ENCODE measurements at regions not wholly inside any gene's neighbourhood (a gene's known extent, or its start where the extent isn't known, plus 50 kb on each side); places are given as distances from the start of the nearest gene placed in this dataset.
"Not testable (repeated sequence)": the region's sequence is repeated elsewhere in the genome, so short reads cannot be mapped to it uniquely, and the experiment has no call there.

GRCh38 chr2:40564184-40564583, 112.3 kb upstream of the SLC8A1 start:
- DNase-seq (ENCODE audit: low spot score) = no peak

GRCh38 chr2:40579247-40579646, 127.4 kb upstream of the SLC8A1 start:
- no peak for DNase-seq (ENCODE audit: low spot score)

DNA sequence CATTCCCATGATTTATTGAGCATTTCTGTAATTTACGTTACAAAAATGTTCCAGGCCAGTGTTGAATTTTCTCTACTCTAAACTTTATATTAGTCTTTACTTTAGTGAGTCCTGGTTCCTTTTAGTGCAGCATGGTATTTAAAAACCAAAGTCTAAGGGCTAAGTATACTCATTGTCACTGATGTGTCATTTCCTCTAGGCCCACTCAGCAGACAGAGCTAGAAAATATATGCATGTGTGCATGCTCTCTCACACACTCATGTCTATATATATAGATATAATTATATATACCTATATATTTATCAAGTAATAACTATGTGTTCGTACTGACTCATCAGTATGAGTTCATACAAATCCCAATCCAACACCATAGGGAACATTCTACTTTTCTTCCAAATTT, 132.5 kb upstream of the SLC8A1 start:
- DNase-seq (ENCODE audit: low spot score) = no peak

- no peak for DNase-seq (ENCODE audit: low spot score)
Observed at GRCh38 chr2:40591774-40592173, 139.9 kb upstream of the SLC8A1 start.

GRCh38 chr2:40592218-40592617, 140.3 kb upstream of the SLC8A1 start:
- DNase-seq (ENCODE audit: low spot score) = no peak

DNA sequence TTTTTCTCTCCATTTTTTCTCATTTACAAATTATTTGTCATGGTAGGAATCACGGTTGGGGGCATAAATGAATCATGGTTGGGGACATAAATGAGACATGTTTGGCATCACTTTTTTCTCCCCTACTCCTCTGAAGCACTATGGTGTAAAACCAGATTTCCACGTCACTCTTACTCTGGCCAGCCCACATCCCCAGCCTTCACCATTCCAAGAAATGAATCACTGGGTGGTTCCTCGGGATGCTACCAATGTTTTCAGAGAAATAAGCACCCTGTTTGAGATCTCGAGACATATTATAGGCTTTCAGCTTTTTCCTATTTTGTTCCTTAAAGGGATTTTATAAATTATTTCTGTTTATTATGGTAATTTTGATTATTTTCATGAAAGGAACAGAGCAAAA, 155.0 kb upstream of the SLC8A1 start:
- no peak for DNase-seq (ENCODE audit: low spot score)

- no peak for DNase-seq (ENCODE audit: low spot score)
Observed at GRCh38 chr2:40611196-40611595, 159.3 kb upstream of the SLC8A1 start.

- no peak for DNase-seq (ENCODE audit: low spot score)
Observed at GRCh38 chr2:40625849-40626248, 174.0 kb upstream of the SLC8A1 start.

GRCh38 chr2:40628556-40628955, 176.7 kb upstream of the SLC8A1 start:
- DNase-seq (ENCODE audit: low spot score) = no peak

DNA sequence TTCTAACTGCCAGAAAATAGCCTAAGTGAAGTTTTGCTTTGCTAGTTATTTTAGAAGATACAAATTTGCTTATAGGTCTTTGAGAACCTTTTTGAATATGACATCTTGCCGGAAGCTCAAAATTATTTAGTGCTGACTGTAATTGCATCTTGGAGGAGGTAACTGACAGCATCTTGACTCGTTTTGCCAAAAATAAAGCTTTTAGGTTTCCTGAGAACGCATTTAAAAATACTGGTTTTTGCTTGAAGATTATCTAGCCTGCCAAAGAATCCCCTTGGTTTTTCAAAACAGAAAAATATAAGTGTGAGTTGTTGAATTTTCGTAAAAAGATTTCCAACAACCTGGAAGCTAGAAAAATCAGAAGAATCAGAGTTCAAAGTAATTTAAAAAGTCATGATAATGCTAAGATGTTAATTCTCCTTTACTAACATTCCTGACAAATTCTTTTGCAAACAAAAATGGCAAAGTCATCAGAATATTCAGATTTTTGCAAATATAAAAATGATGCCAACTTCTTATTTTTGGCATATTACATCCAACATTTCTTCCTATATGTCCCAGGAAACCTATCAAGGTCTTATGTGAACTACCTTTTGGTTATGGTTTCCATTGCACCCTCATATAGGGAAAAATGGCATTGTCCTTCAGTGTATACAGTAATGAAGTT, 178.0 kb upstream of the SLC8A1 start:
- no peak for DNase-seq (ENCODE audit: low spot score)

DNA sequence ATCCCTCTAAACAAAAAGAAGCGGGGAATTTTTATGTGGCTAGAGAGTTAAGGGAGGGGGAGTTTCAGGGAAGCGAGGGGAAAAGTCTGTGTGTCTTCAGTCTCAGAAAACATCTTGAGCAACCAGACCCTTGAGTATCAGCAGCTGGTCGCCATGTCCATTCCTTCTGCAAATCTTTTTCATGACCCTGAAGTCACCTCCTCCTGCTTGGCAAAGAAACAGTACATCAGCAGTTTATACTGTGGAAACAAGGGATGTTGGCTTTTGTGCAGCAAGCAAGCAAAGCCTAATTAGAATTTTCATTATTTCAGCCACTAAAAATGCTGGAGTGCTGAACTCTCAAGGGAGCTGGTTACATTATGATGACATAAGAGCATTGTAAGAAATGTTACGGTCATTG, 187.4 kb upstream of the SLC8A1 start:
- DNase-seq (ENCODE audit: low spot score) = no peak

DNA sequence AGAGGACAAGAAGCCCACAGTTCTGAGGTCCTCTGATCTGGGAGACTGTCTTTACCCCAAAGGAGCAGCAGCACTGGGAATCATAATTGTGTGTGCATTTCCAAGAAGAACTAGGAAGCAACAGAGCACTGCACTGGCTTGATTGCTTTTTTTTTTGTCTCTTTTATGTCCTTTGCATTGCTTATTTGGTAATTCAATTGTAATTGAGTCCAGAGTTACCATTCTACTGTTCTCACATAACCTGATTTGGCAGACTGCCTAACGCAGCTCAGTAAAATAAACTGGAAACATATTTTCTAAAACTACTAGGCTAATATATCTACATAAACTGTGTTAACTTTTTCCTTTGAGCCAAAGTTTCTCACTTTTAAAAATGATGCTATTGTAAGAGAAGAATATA, 190.3 kb upstream of the SLC8A1 start:
- no peak for DNase-seq (ENCODE audit: low spot score)

- DNase-seq (ENCODE audit: low spot score) = no peak
Observed at GRCh38 chr2:40642726-40643125, 190.8 kb upstream of the SLC8A1 start.

DNA sequence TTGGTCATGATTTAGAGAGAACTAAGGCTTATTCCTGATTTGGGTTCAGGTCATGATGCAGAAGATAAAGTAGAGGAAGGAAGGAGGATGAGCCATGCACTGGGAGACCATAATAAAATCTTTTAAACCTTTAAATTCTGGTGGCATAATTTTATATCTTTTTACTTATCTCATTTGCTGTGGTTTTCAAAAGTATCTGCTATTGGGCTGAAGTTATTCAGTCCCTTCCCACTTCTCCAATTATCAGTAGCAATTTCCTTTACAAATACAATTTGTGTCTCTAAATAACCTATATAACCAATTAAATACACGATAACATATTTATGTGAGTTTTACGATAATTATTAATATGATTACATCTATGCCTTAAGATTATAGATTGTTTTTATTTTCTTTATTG, 194.8 kb upstream of the SLC8A1 start:
- no peak for DNase-seq (ENCODE audit: low spot score)

DNA sequence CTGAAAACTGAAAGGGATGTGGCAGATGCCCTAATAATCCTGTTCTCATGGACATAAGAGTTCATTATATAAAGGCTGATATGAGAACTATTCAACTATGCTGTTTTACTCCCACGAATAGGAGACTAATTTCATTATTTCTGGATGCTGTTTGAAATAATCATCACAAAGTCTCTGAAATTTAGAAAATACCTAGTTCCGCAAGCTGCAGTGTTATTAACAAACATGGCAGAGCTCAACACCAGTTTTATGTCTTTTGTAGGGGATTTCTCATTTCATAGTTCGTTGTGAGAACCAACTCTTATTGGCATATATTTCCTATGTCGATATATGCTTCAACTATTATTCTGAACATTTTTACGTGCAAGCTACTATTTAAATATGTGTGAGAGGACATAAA, 200.3 kb upstream of the SLC8A1 start:
- no peak for DNase-seq (ENCODE audit: low spot score)

DNA sequence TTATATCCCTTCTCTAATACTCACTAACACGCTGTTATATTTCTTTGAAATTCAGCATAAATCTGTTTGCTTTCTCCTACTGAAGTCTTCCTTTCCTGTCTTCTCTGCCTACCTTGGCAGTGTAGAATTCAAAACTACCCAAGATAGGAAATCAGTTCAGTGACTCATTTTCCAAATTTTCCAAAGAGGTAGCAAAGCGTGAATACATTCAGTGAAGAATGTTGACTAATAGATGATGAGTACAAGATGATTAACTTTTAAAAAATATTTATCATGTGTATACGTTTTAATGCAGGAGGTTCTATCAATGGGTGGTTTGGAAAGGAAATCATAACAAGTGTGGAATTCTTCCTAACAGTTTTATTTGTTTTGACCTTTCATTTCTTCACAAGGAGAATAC, 201.9 kb upstream of the SLC8A1 start:
- no peak for DNase-seq (ENCODE audit: low spot score)

DNA sequence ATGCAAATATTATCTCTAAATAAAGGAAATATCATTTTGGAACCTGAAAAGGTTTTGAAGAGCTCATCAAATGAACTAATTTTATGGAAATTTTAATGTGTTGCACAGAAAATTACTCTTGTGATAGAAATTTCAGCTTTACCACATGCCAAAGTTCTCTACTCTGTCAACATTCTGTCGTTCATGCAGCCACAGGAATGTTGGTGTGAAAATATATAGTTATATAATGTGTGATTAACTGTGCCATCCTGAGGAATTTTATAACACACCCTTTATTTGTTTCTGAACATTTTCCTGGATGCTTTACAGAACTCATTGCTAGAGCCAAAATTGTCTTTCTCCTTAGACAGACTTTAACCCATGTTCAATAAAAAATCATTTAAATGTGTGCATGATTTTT, 202.5 kb upstream of the SLC8A1 start:
- DNase-seq (ENCODE audit: low spot score) = no peak

DNA sequence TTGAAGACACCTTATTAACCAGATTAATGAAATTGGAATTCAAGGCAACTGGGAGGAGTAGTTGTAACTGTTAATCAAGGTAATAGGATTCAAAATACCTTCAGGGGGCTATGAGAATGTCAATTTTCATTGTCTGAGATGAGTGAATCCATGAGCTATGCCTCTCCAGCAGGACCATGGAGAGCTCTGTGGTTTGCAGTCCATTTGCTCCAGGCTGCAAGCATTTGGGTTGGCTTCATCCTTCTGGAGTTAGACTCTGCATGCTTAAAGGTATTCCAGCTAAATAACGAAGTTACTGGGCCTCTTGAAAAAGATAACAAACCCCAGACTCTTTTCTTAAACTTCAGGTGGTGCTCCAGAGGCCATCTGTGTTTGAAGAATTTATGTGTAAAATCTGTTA, 207.1 kb upstream of the SLC8A1 start:
- DNase-seq (ENCODE audit: low spot score) = no peak

- no peak for DNase-seq (ENCODE audit: low spot score)
Observed at GRCh38 chr2:40665493-40666232, 213.8 kb upstream of the SLC8A1 start.

DNA sequence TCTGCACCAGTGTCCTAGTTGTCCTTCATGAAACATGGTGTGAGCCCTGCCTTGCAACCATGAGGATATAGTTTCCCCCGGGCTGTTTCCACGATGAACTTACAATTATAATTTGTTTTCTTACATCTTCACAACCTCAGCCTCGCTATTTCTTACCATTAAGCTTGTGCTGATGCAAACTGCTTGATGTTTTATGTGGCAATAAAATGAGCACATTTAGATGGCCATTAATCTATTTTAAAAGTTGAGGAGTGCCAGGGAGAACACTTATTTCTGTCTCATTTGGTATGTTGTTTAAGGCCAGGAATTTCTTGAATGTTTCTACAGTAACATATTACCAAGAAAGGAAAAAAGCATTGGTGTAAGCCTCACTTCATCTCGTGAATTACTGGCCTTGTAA, 214.5 kb upstream of the SLC8A1 start:
- no peak for DNase-seq (ENCODE audit: low spot score)

GRCh38 chr2:40668425-40668824, 216.5 kb upstream of the SLC8A1 start:
- peak; percentile 46 for DNase-seq (ENCODE audit: low spot score)

DNA sequence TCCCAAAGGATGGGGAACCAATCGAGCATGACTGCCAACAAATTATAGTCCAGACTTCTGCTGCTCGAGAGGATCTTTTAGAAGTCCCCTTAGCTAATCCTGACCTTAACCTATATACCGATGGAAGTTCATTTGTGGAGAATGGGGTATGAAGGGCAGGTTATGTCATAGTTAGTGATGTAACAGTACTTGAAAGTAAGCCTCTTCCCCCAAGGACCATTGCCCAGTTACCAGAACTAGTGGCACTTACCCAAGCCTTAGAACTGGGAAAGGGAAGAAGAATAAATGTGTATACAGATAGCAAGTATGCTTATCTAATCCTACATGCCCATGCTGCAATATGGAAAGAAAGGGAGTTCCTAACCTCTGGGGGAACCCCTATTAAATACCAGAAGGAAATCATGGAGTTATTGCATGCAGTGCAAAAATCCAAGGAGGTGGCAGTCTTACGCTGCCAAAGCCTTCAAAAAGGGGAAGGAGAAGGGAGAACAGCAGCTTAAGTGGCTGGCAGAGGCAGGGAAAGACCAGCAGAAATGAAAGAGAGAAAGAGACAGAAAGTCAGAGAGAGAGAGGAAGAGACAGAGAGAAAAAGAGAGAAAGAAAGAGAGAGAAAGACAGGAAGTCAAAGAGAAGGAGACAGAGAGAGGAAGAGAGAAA, 224.4 kb upstream of the SLC8A1 start:
- not testable (repeated sequence) for DNase-seq (ENCODE audit: low spot score)

DNA sequence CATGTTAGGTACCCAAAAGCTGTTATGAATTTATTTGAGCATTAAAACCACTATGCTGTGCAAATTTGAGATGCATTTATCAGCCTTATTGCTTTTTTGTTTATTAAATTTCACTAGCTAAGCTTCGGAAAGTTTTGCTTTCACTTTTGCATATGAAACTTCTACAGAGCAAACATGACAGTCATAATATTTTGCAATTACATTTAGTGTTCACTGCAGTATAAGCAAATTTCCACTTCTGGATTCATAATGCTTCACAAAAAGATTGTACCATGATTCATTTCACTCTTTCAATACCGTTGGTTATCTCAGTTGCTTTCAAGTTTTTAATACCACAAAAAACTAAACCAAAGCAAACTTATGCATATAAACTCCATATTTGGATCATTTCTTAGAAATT, 228.7 kb upstream of the SLC8A1 start:
- no peak for DNase-seq (ENCODE audit: low spot score)

Data from ureter (tissue), 1 donor.